Upper lobe of right lung (tissue), 1 donor: ENCODE measurements at regions not wholly inside any gene's neighbourhood (a gene's known extent, or its start where the extent isn't known, plus 50 kb on each side); places are given as distances from the start of the nearest gene placed in this dataset.

ENCODE experiments used
- ATAC-seq: fragments of 200-7000 bp; cut with Tn5 transposase; one replicate; pipeline ENCODE4 v1.9.1; 2020; ENCODE audit warnings: mild to moderate bottlenecking, moderate library complexity
- DNase-seq: peaks from one replicate; pipeline ENCODE4 v3.0.0-alpha.2; 2020
- H3K27ac ChIP-seq: fragments of 200-600 bp; one replicate; pipeline ENCODE4 v1.8.0; 2022
- H3K27me3 ChIP-seq: fragments of 200-600 bp; one replicate; pipeline ENCODE4 v1.8.0; 2022; ENCODE audit warnings: mild to moderate bottlenecking
- H3K36me3 ChIP-seq: fragments of 200-600 bp; one replicate; pipeline ENCODE4 v1.8.0; 2022
- H3K4me1 ChIP-seq: fragments of 200-600 bp; one replicate; pipeline ENCODE4 v1.8.0; 2022
- H3K4me3 ChIP-seq: fragments of 200-600 bp; one replicate; pipeline ENCODE4 v1.8.0; 2022; ENCODE audit warnings: mild to moderate bottlenecking
- H3K9me3 ChIP-seq: fragments of 200-600 bp; one replicate; pipeline ENCODE4 v1.8.0; 2022
- intact Hi-C: fragments of 100-400 bp; cut with DNase I; formaldehyde crosslinking; loops from one replicate; pipeline ENCODE4 v1.11.0; 2022
- TF ChIP-seq, protein P1 (sequence below): fragments of 200-600 bp; IDR thresholded peaks from one replicate; pipeline ENCODE4 v1.8.0; 2022; ENCODE audit warnings: antibody characterized with exemption
- donor health status: DM: no; HTN: yes; CAD: no; lungs with severe emphysema.

DNA sequence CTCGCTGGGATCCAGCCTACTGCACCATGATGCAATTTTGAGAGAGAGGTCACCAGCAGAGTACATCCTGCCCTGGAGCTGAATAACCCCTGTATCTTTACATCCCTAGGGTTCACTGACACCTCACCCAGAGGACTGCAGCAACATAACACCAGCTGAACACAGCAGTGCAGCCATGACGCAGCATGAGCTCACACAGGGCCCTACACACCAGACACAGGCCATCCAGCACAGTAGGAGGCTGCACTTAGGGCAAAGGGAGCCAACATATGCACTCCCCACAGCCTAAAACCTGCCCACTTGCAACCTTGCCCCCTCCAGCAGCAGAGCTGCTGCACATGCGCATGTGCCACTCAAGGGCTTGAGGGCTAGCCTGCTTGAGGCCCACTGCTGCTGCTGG is 157.3 kb upstream of the SMARCA2 start:
- TF ChIP-seq, protein P1, sequence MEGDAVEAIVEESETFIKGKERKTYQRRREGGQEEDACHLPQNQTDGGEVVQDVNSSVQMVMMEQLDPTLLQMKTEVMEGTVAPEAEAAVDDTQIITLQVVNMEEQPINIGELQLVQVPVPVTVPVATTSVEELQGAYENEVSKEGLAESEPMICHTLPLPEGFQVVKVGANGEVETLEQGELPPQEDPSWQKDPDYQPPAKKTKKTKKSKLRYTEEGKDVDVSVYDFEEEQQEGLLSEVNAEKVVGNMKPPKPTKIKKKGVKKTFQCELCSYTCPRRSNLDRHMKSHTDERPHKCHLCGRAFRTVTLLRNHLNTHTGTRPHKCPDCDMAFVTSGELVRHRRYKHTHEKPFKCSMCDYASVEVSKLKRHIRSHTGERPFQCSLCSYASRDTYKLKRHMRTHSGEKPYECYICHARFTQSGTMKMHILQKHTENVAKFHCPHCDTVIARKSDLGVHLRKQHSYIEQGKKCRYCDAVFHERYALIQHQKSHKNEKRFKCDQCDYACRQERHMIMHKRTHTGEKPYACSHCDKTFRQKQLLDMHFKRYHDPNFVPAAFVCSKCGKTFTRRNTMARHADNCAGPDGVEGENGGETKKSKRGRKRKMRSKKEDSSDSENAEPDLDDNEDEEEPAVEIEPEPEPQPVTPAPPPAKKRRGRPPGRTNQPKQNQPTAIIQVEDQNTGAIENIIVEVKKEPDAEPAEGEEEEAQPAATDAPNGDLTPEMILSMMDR = no peak
- Histone ChIP-seq H3K27ac (no peak overlapping the region), H3K36me3 (no peaks in the 10 kb centered on the region), H3K27me3 (no peaks in the 10 kb centered on the region), H3K9me3 (no peaks in the 10 kb centered on the region), H3K4me1 (no peaks in the 10 kb centered on the region), H3K4me3 (no peak overlapping the region)
- peak; percentile 13 for ATAC-seq
- DNase-seq = no peak
- intact Hi-C loops = no loop called here

DNA sequence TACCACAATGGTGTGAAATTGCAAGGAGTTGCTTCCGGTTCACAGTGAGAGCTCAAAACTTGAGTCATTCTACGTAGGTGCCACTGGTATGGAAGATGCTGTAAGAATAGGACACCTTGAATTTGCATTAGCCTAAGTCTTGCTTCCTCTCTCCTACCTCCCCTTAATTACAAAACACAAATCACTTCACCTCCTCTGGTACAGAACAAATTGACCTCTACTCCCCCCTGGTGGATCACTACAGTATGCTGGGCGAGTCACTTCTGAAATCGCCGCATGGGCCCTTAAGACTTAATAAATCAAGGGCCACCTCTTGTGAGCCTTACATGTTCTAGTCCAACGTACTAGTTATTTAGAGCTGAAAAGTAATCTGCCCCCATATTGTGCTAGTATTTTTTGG is 145.3 kb upstream of the SMARCA2 start:
- peak; percentile 76 for ATAC-seq
- DNase-seq = no peak
- TF ChIP-seq, protein P1 = peak; percentile 46

DNA sequence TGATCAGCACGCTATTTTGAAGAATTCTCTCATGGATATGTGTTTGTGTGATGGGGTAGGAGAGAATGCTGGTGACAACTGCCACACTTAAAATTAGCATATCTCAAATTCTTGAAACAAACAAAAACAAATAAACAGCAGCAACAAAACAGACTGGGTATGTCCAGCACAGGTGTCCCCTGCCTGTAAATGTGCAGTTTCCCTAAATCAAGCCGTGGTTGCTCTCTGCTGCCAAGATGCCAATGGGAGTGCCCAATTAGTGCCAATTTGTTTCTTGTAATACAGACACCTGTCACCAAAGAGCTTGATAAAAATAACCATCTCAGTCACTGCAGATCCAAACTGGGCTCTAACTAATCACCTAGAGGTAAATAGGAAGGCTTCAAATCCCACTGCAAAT is 144.2 kb upstream of the SMARCA2 start:
- no peak for ATAC-seq
- Histone ChIP-seq H3K9me3 (no peaks in the 10 kb centered on the region), H3K4me3 (no peak overlapping the region), H3K4me1 (no peaks in the 10 kb centered on the region), H3K27me3 (no peaks in the 10 kb centered on the region), H3K36me3 (no peaks in the 10 kb centered on the region), H3K27ac (no peak overlapping the region)
- intact Hi-C loops = no loop called here
- TF ChIP-seq, protein P1 = no peak
- DNase-seq = no peak

More for the DNA sequence above, 145.3 kb upstream of the SMARCA2 start:
- H3K9me3 ChIP-seq = no peaks in the 10 kb centered on the region
- no peaks in the 10 kb centered on the region for H3K27me3 ChIP-seq
- no peaks in the 10 kb centered on the region for H3K4me1 ChIP-seq
- no peak overlapping the region for H3K4me3 ChIP-seq
- no peak overlapping the region for H3K27ac ChIP-seq
- intact Hi-C loops = no loop called here
- H3K36me3 ChIP-seq = no peaks in the 10 kb centered on the region

DNA sequence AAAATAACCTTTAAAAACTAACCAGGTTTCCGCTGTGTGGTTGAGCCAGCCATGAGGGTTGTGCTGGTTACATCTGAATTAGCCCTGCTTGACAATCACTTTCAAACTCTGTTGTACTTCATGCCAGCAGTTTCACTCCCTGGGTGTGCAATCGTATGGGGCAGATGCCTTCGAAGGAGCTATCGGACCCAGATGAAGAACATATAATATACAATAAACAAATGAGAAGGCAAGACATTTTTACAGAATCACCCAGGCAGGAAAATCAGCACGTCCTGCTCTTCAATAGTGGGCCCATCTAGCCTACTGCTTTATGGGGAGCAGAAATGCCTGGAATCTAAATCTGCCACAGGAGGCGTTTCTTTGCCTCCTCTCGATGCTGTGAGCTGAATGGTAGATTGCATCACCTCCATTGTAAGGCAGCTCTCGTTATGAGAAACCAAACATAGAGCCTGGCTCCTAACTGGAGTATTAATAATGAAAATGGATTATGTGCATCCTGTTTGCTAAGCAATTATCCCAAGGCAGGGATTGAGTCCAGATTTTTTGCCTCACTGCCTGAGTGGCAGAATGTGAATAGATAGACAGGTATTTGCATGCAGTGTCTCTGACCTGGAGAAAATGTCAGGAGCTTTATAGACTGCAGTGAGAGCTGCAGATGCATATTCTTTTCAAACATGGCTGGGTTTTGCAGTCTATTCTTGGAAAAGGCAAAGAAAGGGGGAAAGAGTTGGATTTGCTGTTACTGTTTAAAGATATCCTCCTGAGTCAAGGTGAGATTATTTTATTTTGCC is 143.3 kb upstream of the SMARCA2 start:
- TF ChIP-seq, protein P1 = no peak
- H3K4me3 ChIP-seq = no peak overlapping the region
- H3K27ac ChIP-seq = no peak overlapping the region
- no peaks in the 10 kb centered on the region for H3K27me3 ChIP-seq
- DNase-seq (no peak), ATAC-seq (peak; percentile 55)
- H3K4me1 ChIP-seq = no peaks in the 10 kb centered on the region
- no peaks in the 10 kb centered on the region for H3K9me3 ChIP-seq
- no peaks in the 10 kb centered on the region for H3K36me3 ChIP-seq
- intact Hi-C loops = no loop called here

DNA sequence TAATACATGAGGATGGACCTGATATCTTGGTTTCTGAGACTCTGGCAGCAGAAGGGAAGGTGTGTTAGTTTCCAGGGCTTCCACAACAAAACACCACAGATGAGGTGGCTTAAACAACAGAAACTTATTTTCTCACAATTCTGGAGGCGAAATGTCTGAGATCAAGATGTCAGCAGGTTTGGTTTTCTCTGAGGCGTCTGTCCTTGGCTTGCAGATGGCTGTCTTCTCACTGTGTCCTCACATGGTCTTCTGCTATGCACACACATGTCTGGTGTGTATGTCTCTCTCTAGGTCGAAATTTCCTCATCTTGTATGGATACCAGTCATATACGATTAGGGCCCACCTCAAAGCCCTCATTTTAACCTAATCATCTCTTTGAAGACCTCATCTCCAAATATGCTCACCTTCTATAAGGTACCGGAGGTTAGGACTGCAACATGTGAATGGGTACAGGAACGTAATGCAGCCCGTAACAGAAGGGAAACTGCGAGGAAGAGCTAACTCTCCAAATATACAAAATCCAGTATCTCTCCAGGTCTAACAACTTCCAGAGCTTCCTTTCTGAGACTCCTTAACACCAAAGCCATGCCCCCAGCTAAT is 139.8 kb upstream of the SMARCA2 start:
- no peak for DNase-seq
- TF ChIP-seq, protein P1 = no peak
- no peak for ATAC-seq
- Histone ChIP-seq H3K9me3 (no peaks in the 10 kb centered on the region), H3K36me3 (no peaks in the 10 kb centered on the region), H3K27ac (no peak overlapping the region), H3K27me3 (no peaks in the 10 kb centered on the region), H3K4me1 (no peaks in the 10 kb centered on the region), H3K4me3 (no peak overlapping the region)
- intact Hi-C loops = no loop called here
